Heart right ventricle (tissue), 16 donors: ENCODE measurements at regions not wholly inside any gene's neighbourhood (a gene's known extent, or its start where the extent isn't known, plus 50 kb on each side); places are given as distances from the start of the nearest gene placed in this dataset.
"Not testable (repeated sequence)": the region's sequence is repeated elsewhere in the genome, so short reads cannot be mapped to it uniquely, and the experiment has no call there.

Source experiments
- ATAC-seq, 8 donors: fragments of 200-7000 bp; cut with Tn5 transposase; one replicate each; pipeline ENCODE4 v1.9.1; 2020; ENCODE audit warnings: mild to moderate bottlenecking in 8 of 8, moderate library complexity in 8 of 8, moderate number of reproducible peaks in 1 of 8
- DNase-seq, 2 donors: peaks; one replicate each; pipeline ENCODE4 v3.0.0-alpha.2; 2020
- H3K27ac ChIP-seq, 10 donors: fragments of 200-600 bp; sonication (generic) in 2 of 10; one replicate each; pipeline versions ENCODE4 v1.5.0 to v1.8.0; 2020 to 2022; ENCODE audit warnings: mild to moderate bottlenecking in 3 of 10
- H3K27me3 ChIP-seq, 7 donors: fragments of 200-600 bp; one replicate each; pipeline ENCODE4 v1.8.0; 2021 to 2022; ENCODE audit warnings: mild to moderate bottlenecking in 2 of 7
- H3K36me3 ChIP-seq, 9 donors: fragments of 200-600 bp; sonication (generic) in 1 of 9; one replicate each; pipeline versions ENCODE4 v1.5.0 to v1.8.0; 2020 to 2022; ENCODE audit warnings: mild to moderate bottlenecking in 2 of 9
- H3K4me1 ChIP-seq, 9 donors: fragments of 200-600 bp; sonication (generic) in 1 of 9; one replicate each; pipeline versions ENCODE4 v1.5.0 to v1.8.0; 2020 to 2022; ENCODE audit warnings: mild to moderate bottlenecking in 4 of 9
- H3K4me3 ChIP-seq, 10 donors: fragments of 200-600 bp; sonication (generic) in 2 of 10; one replicate each; pipeline versions ENCODE4 v1.5.0 to v1.8.0; 2020 to 2022; ENCODE audit warnings: mild to moderate bottlenecking in 7 of 10, moderate library complexity in 2 of 10
- H3K9me3 ChIP-seq, 11 donors: fragments of 200-600 bp in 10 of 11; sonication (generic) in 2 of 11; one replicate each; pipeline versions ENCODE4 v1.5.0 to v1.8.0; 2013 to 2022; ENCODE audit warnings: mild to moderate bottlenecking in 2 of 11, control low read depth in 1 of 11, moderate library complexity in 1 of 11
- WGBS, 2 donors: extraction: QIAGEN DNeasy Blood & Tissue Kit; methylation state at CpG; one replicate each; pipeline ENCODE4 v1.1.7; 2013; ENCODE audit warnings: inconsistent platforms in 1 of 2; 5-methylcytosine and 5-hydroxymethylcytosine counted together
- intact Hi-C, 10 donors: fragments of 100-400 bp; cut with DNase I; formaldehyde crosslinking; loops; one replicate each; pipeline versions ENCODE4 v1.11.1 to v1.14.2; 2022
- TF ChIP-seq, protein P1 (sequence below), 9 donors: fragments of 200-600 bp; sonication (generic) in 2 of 9; IDR thresholded peaks; one replicate each; pipeline versions ENCODE4 v1.5.0 to v1.8.0; 2021 to 2022; ENCODE audit warnings: antibody characterized with exemption in 9 of 9, mild to moderate bottlenecking in 5 of 9, moderate library complexity in 1 of 9
- donor health status: Arrhythmogenic right ventricular cardiomyopathy.
- donor health status: ischemic (EF 13 %, LVEDD 7.1; RV severe dilation, severe dysfunction).
- donor health status: healthy with polysubstance abuse.
- donor health status: DM: no; HTN: yes; CAD: no.
- donor health status: DM: no; HTN: no; CAD: no.
- donor health status: ischemic (EF 25% LVEDD 6.9; RV normal size, moderate dysfunction).
- donor health status: ischemic (EF 25% LVEDD 5.7; RV mildly dilated, moderate dysfunction).
- donor health status: healthy.
- donor health status: DM: yes; HTN: yes; CAD: no.
- donor health status: Ischemic cardiomyopathy.
- donor health status: ischemic (EF 35%, LVEDD 5.7; RV mildly dilated, moderate dysfunction).
- donor health status: nonischemic (EF 11% LVEDD 7.7; RV severe dilation, severe dysfunction).
- donor health status: DM: yes; HTN: yes; CAD: no.
- donor health status: PGD.
- donor health status: ischemic (EF 29% LVEDD 5.4; RV normal size, mild dysfunction).
- donor health status: nonischemic (EF 23%, LVEDD 6.1; RV moderate dilation, normal function).

DNA sequence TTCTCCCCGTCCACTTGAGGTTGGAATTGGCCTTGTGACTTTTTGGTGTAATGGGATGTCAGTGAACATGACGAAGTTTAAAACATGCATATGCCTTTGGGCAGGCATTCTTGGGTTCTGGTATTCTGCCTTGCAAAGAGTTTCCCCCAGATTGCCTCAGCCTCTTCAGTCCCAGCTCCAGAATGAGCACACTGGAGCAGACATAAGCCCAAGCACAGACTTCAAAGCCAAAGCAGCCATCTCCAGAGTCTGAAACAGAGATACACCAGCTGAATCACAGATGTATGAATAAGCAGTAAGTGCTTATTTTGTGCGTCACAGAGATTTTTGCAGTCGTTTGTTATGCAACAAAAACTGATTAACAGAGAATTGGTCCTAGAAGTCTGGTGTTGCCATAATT is 546.0 kb downstream of the FRK start:
- no peaks in the 10 kb centered on the region for H3K36me3 ChIP-seq
- H3K27ac ChIP-seq: no peak overlapping the region
- H3K27me3 ChIP-seq: peaks cover 0 to 5% (median 0%) of the 10 kb centered on the region in 7 donors
- no peak for DNase-seq
- WGBS, 2 donors: 74 to 76% methylated on average over 4 of the region's 4 CpGs
- no peaks in the 10 kb centered on the region for H3K4me1 ChIP-seq
- H3K4me3 ChIP-seq: no peak overlapping the region
- no peak for ATAC-seq
- intact Hi-C loops: no loop called here
- H3K9me3 ChIP-seq: peaks cover 0 to 20% (median 0%) of the 10 kb centered on the region in 11 donors
- TF ChIP-seq, protein P1, sequence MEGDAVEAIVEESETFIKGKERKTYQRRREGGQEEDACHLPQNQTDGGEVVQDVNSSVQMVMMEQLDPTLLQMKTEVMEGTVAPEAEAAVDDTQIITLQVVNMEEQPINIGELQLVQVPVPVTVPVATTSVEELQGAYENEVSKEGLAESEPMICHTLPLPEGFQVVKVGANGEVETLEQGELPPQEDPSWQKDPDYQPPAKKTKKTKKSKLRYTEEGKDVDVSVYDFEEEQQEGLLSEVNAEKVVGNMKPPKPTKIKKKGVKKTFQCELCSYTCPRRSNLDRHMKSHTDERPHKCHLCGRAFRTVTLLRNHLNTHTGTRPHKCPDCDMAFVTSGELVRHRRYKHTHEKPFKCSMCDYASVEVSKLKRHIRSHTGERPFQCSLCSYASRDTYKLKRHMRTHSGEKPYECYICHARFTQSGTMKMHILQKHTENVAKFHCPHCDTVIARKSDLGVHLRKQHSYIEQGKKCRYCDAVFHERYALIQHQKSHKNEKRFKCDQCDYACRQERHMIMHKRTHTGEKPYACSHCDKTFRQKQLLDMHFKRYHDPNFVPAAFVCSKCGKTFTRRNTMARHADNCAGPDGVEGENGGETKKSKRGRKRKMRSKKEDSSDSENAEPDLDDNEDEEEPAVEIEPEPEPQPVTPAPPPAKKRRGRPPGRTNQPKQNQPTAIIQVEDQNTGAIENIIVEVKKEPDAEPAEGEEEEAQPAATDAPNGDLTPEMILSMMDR (IDR thresholded peaks at IDR 0.05): no peak

DNA sequence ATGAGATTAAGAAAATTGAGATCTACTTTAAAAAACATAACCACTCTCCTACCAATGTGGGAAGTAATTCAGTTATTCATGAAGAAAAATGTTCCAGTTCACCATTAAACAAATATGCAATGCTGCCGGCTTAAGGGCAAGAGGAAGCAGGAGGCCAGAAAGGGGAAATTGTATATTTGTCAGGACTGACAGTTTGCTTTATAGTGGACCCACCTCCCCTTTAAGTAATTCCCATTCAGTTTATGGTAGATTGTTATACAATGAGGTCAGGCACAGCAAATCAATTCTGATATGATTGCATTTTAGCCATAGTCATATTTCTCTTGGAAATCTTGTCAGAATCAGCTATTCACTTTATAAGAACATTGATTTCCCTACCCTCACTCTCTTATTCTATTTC is 547.8 kb downstream of the FRK start:
- H3K9me3 ChIP-seq: peaks cover 0 to 3% (median 0%) of the 10 kb centered on the region in 11 donors
- no peak overlapping the region for H3K27ac ChIP-seq
- DNase-seq (no peak), ATAC-seq (no peak)
- 27 to 33% methylated on average over 1 of the region's 1 CpG for WGBS, 2 donors
- intact Hi-C loops: no loop called here
- TF ChIP-seq, protein P1 (IDR thresholded peaks at IDR 0.05): no peak
- H3K27me3 ChIP-seq: peaks cover 0 to 5% (median 0%) of the 10 kb centered on the region in 7 donors
- H3K4me1 ChIP-seq: no peaks in the 10 kb centered on the region
- H3K36me3 ChIP-seq: no peaks in the 10 kb centered on the region
- H3K4me3 ChIP-seq: no peak overlapping the region

DNA sequence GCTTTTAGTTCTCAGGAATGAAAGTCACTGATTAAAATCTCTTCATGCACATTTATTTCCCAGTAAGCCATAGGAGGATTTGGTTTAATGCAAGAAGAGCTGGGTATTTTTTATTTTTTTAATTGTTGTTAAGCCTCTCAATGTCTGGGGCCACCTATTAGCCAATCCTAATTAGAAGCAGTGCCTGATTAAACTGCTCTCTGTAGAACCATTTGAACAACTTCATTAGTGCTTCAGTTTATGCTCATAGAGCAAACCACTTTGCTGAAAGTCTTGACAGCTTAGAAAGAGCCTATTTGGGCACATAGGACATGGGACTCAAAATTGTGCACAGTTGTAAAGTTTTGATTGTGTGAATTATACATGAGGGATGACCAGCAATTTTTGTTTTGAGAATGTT is 548.9 kb downstream of the FRK start:
- intact Hi-C loops: no loop called here
- no peaks in the 10 kb centered on the region for H3K36me3 ChIP-seq
- H3K27me3 ChIP-seq: peaks cover 0 to 5% (median 0%) of the 10 kb centered on the region in 7 donors
- TF ChIP-seq, protein P1 (IDR thresholded peaks at IDR 0.05): no peak
- H3K9me3 ChIP-seq: no peaks in the 10 kb centered on the region
- no peak overlapping the region for H3K27ac ChIP-seq
- H3K4me1 ChIP-seq: no peaks in the 10 kb centered on the region
- DNase-seq (no peak), ATAC-seq (no peak)
- no peak overlapping the region for H3K4me3 ChIP-seq

DNA sequence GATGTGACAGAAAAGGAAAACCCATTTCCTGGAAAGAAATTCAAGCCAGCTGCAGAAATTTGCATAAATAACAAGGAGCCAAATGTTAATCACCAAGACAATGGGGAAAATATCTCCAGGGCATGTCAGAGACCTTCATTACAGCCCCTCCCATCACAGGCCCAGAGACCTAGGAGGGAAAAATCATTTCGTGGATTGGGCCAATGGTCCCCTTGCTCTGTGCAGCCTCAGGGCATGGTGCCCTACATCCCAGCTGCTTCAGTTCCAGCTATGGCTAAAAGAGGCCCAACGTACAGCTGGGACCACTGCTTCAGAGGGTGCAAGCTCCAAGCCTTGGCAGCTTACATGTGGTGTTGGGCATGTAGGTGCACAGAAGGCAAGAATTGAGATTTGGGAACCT is 558.3 kb downstream of the FRK start:
- H3K36me3 ChIP-seq, H3K27ac ChIP-seq, H3K4me1 ChIP-seq, H3K4me3 ChIP-seq, H3K27me3 ChIP-seq, H3K9me3 ChIP-seq, DNase-seq, ATAC-seq, intact Hi-C loops: not testable (repeated sequence)
- 46 to 60% methylated on average over 2 of the region's 2 CpGs for WGBS, 2 donors

DNA sequence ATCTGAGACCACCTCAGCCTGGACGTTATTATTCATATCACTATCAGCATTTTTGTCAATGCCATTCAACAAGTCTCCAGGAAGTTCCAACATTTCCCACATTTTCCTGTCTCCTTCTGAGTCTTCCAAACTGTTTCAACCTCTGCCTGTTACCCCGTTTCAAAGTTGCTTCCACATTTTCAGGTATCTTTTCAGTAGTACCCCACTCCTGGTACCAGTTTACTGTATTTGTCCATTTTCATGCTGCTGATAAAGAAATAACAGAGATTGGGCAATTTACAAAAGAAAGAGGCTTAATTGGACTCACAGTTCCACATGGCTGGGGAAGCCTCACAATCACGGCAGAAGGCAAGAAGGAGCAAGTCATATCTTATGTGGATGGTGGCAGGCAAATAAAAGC is 565.5 kb downstream of the FRK start:
- Histone ChIP-seq H3K4me3 (no peak overlapping the region), H3K4me1 (no peaks in the 10 kb centered on the region), H3K9me3 (peaks cover 0 to 33% (median 0%) of the 10 kb centered on the region in 11 donors), H3K27me3 (no peaks in the 10 kb centered on the region), H3K27ac (no peak overlapping the region), H3K36me3 (no peaks in the 10 kb centered on the region)
- WGBS, 2 donors: 74 to 80% methylated on average over 3 of the region's 3 CpGs
- ATAC-seq (no peak), DNase-seq (no peak)
- TF ChIP-seq, protein P1 (IDR thresholded peaks at IDR 0.05): no peak
- intact Hi-C loops: no loop called here
